ENCODE measurements at regions not wholly inside any gene's neighbourhood (a gene's known extent, or its start where the extent isn't known, plus 50 kb on each side); places are given as distances from the start of the nearest gene placed in this dataset.
"Not testable (repeated sequence)": the region's sequence is repeated elsewhere in the genome, so short reads cannot be mapped to it uniquely, and the experiment has no call there.

- peaks cover 0 to 40% (median 7%) of the 10 kb centered on the region in 4 donors for H3K4me1 ChIP-seq
- no peaks in the 10 kb centered on the region for H3K27me3 ChIP-seq
- TF ChIP-seq EP300 (IDR thresholded peaks at IDR 0.05) (no peak), POLR2AphosphoS5 (IDR thresholded peaks at IDR 0.05) (no peak), CTCF (IDR thresholded peaks at IDR 0.05) (no peak), POLR2A (IDR thresholded peaks at IDR 0.05; ENCODE audit: low read depth) (no peak)
- WGBS = 92% methylated on average over 1 of the region's 1 CpG
- no peak overlapping the region for H3K27ac ChIP-seq (replicated peaks in 1 of 4)
- DNase-seq (ENCODE audit: extremely low spot score) = no peak
- peaks cover 0 to 4% (median 0%) of the 10 kb centered on the region in 4 donors for H3K9me3 ChIP-seq
- H3K36me3 ChIP-seq = no peaks in the 10 kb centered on the region
- intact Hi-C loops (cut with DNase I) = loop anchor here (10.0 kb wide), 1 partner anchor 246 kb away; no protein-coding TSS in a partner anchor
- H3K4me3 ChIP-seq = no peak overlapping the region
These were observed 100.2 kb upstream of the WDR75 start for GRCh38 chr2:189341077-189341476.

- Histone ChIP-seq H3K27ac (replicated peaks in 1 of 4) (no peak overlapping the region), H3K4me3 (no peak overlapping the region), H3K27me3 (no peaks in the 10 kb centered on the region), H3K36me3 (no peaks in the 10 kb centered on the region), H3K4me1 (peaks cover 6 to 38% (median 15%) of the 10 kb centered on the region in 4 donors), H3K9me3 (peaks cover 0 to 5% (median 2%) of the 10 kb centered on the region in 4 donors)
- WGBS = 94% methylated on average over 2 of the region's 2 CpGs
- DNase-seq (ENCODE audit: extremely low spot score) = no peak
- TF ChIP-seq CTCF (IDR thresholded peaks at IDR 0.05) (no peak), POLR2AphosphoS5 (IDR thresholded peaks at IDR 0.05) (no peak), EP300 (IDR thresholded peaks at IDR 0.05) (no peak), POLR2A (IDR thresholded peaks at IDR 0.05; ENCODE audit: low read depth) (no peak)
- intact Hi-C loops (cut with DNase I) = loop anchor here (10.0 kb wide), 1 partner anchor 249 kb away; no protein-coding TSS in a partner anchor
These were observed 97.2 kb upstream of the WDR75 start for GRCh38 chr2:189344043-189344442.

DNA sequence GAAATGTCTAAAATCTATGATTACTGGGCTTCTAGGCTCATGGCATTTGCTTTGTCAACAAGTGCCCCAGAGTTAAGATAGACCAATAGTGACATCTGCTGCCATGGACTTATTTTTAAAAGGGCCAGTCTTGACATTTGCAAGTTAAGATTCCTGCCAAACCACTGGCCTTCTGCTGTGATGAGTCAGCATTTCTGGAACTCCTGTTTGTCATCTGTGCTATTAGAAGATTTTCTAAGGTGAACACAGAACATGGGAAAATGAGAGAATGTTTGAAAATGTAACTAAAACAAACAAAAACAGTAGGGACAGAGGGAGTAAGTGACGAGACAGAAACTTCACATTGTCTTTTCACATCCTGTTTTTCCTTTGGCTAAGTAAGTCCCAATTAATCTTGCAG is 93.7 kb upstream of the WDR75 start:
- WGBS = 0% methylated on average over 1 of the region's 1 CpG
- no peaks in the 10 kb centered on the region for H3K27me3 ChIP-seq
- no peaks in the 10 kb centered on the region for H3K36me3 ChIP-seq
- TF ChIP-seq CTCF (IDR thresholded peaks at IDR 0.05) (peak; percentile 18 to 42 (median 21)), EP300 (IDR thresholded peaks at IDR 0.05) (no peak), POLR2AphosphoS5 (IDR thresholded peaks at IDR 0.05) (peak in 1 of 2 donors; percentile 29), POLR2A (IDR thresholded peaks at IDR 0.05; ENCODE audit: low read depth) (no peak)
- peak overlapping the region; percentile 64 to 80 (median 78) for H3K27ac ChIP-seq (replicated peaks in 1 of 4)
- intact Hi-C loops (cut with DNase I) = loop anchor here (10.0 kb wide), 1 partner anchor 253 kb away; no protein-coding TSS in a partner anchor
- H3K9me3 ChIP-seq = peaks cover 0 to 5% (median 0%) of the 10 kb centered on the region in 4 donors
- DNase-seq (ENCODE audit: extremely low spot score) = no peak
- no peak overlapping the region for H3K4me3 ChIP-seq
- peaks cover 6 to 62% (median 26%) of the 10 kb centered on the region in 4 donors for H3K4me1 ChIP-seq

DNA sequence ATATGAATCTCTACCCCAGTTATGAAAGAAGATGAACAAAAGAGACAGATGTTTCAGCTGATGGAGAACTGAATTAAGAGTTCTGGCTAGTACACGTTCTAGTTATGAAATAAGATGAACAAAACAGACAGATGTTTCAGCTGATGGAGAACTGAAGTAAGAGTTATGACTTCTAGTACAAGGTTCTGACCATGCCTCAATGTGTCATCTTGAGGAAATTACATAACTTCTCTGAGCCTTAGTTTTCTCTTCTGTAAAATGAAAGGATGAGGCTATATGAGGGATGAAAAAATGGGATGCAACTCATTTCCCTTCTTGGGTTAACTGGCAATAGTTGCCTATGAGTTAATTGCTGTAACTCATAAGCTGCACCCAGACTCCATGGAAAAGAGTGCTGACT is 92.9 kb upstream of the WDR75 start:
- H3K27me3 ChIP-seq = no peaks in the 10 kb centered on the region
- intact Hi-C loops (cut with DNase I) = loop anchor here (10.0 kb wide), 1 partner anchor 254 kb away; no protein-coding TSS in a partner anchor
- peaks cover 6 to 55% (median 26%) of the 10 kb centered on the region in 4 donors for H3K4me1 ChIP-seq
- peak in 1 of 2 donors; percentile 32 for TF ChIP-seq POLR2AphosphoS5 (IDR thresholded peaks at IDR 0.05)
- no peak for TF ChIP-seq POLR2A (IDR thresholded peaks at IDR 0.05; ENCODE audit: low read depth)
- 66% methylated on average over 1 of the region's 1 CpG for WGBS
- DNase-seq (ENCODE audit: extremely low spot score) = no peak
- H3K36me3 ChIP-seq = no peaks in the 10 kb centered on the region
- H3K27ac ChIP-seq (replicated peaks in 1 of 4) = peak overlapping the region; percentile 64 to 80 (median 78)
- peaks cover 0 to 5% (median 0%) of the 10 kb centered on the region in 4 donors for H3K9me3 ChIP-seq
- H3K4me3 ChIP-seq = no peak overlapping the region

- WGBS = 16% methylated on average over 3 of the region's 3 CpGs
- Histone ChIP-seq H3K36me3 (no peaks in the 10 kb centered on the region), H3K4me1 (peaks cover 6 to 47% (median 26%) of the 10 kb centered on the region in 4 donors), H3K27ac (replicated peaks in 1 of 4) (peak overlapping the region; percentile 53 to 80 (median 78)), H3K27me3 (no peaks in the 10 kb centered on the region), H3K4me3 (no peak overlapping the region), H3K9me3 (peaks cover 0 to 5% (median 0%) of the 10 kb centered on the region in 4 donors)
- peak; percentile 32 for TF ChIP-seq EP300 (IDR thresholded peaks at IDR 0.05)
- no peak for TF ChIP-seq CTCF (IDR thresholded peaks at IDR 0.05)
- peak; percentile 72 to 77 for TF ChIP-seq POLR2AphosphoS5 (IDR thresholded peaks at IDR 0.05)
- no peak for DNase-seq (ENCODE audit: extremely low spot score)
- intact Hi-C loops (cut with DNase I) = loop anchor here (10.0 kb wide), 1 partner anchor 54 kb away; no protein-coding TSS in a partner anchor
These were observed 90.6 kb upstream of the WDR75 start for GRCh38 chr2:189350540-189351209.

DNA sequence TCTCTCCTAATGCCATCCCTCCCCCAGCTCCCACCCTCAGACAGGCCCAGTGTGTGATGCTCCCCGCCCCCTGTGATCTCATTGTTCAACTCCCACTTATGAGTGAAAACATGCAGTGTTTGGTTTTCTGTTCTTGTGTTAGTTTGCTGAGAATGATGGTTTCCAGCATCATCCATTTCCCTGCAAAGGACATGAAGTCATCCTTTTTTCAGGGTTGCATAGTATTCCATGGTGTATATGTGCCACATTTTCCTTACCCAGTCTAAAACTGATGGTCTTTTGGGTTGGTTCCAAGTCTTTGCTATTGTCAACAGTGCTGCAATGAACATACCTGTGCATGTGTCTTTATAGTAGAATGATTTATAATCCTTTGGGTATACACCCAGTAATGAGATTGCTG is 89.3 kb upstream of the WDR75 start:
- 100% methylated on average over 1 of the region's 1 CpG for WGBS
- Histone ChIP-seq H3K4me1 (peaks cover 6 to 43% (median 22%) of the 10 kb centered on the region in 4 donors), H3K27ac (replicated peaks in 1 of 4) (peak overlapping the region in 1 of 4 donors; percentile 80)
- not testable (repeated sequence) for H3K9me3 ChIP-seq; DNase-seq (ENCODE audit: extremely low spot score); H3K4me3 ChIP-seq; H3K27me3 ChIP-seq; H3K36me3 ChIP-seq
- intact Hi-C loops (cut with DNase I) = loop anchor here (10.0 kb wide), 1 partner anchor 53 kb away; no protein-coding TSS in a partner anchor

- WGBS = 93% methylated on average over 4 of the region's 4 CpGs
- not testable (repeated sequence) for H3K9me3 ChIP-seq; H3K36me3 ChIP-seq; H3K27me3 ChIP-seq; H3K4me3 ChIP-seq; H3K4me1 ChIP-seq; H3K27ac ChIP-seq (replicated peaks in 1 of 4); DNase-seq (ENCODE audit: extremely low spot score)
- intact Hi-C loops (cut with DNase I) = loop anchor here (10.0 kb wide), 1 partner anchor 47 kb away; no protein-coding TSS in a partner anchor
These were observed 83.9 kb upstream of the WDR75 start for GRCh38 chr2:189357375-189357774.

All from esophagus muscularis mucosa (tissue), 4 donors.